Neuronal stem cell (in vitro differentiated cells): ENCODE measurements at regions not wholly inside any gene's neighbourhood (a gene's known extent, or its start where the extent isn't known, plus 50 kb on each side); places are given as distances from the start of the nearest gene placed in this dataset.

Experiments
- DNase-seq: peaks from one replicate; pipeline ENCODE4 v3.0.0-alpha.2; 2013; ENCODE audit warnings: low spot score
- H2AFZ ChIP-seq: one replicate; pipeline ENCODE4 v1.6.1; 2013; ENCODE audit warnings: mild to moderate bottlenecking, low read length, inconsistent platforms
- H2AK5ac ChIP-seq: 2 replicates; pipeline ENCODE4 v1.6.1; 2013; ENCODE audit warnings: low read depth, mild to moderate bottlenecking, inconsistent platforms, low read length, moderate library complexity, mixed read lengths
- H2BK120ac ChIP-seq: 2 replicates; pipeline ENCODE4 v1.6.1; 2013; ENCODE audit warnings: low read depth, mild to moderate bottlenecking, inconsistent platforms, low read length, moderate library complexity, mixed read lengths
- H2BK12ac ChIP-seq: one replicate; pipeline ENCODE4 v1.6.1; 2013; ENCODE audit warnings: low read length, inconsistent platforms
- H2BK15ac ChIP-seq: 2 replicates; pipeline ENCODE4 v1.6.1; 2013; ENCODE audit warnings: mild to moderate bottlenecking, low read length, inconsistent platforms, mixed read lengths
- H2BK5ac ChIP-seq: one replicate; pipeline ENCODE4 v1.6.1; 2013; ENCODE audit warnings: inconsistent platforms, mild to moderate bottlenecking, low read length, moderate library complexity
- H3K14ac ChIP-seq: one replicate; pipeline ENCODE4 v1.6.1; 2013; ENCODE audit warnings: low read length, inconsistent platforms
- H3K18ac ChIP-seq: 2 replicates; pipeline ENCODE4 v1.6.1; 2013; ENCODE audit warnings: low read length, inconsistent platforms
- H3K23ac ChIP-seq: 2 replicates; pipeline ENCODE4 v1.6.1; 2013; ENCODE audit warnings: low read depth, mild to moderate bottlenecking, mixed read lengths, low read length, inconsistent platforms; ENCODE audit not compliant: poor library complexity
- H3K27ac ChIP-seq: replicated peaks from 3 replicates; pipeline ENCODE4 v1.5.1; 2013; ENCODE audit warnings: low read length, inconsistent platforms
- H3K27me3 ChIP-seq, 3 experiments: 2 replicates each; pipeline ENCODE4 v1.6.1; 2013; ENCODE audit warnings: low read length in 3 of 3, mild to moderate bottlenecking in 2 of 3, inconsistent platforms in 1 of 3, low read depth in 1 of 3, mixed read lengths in 1 of 3, moderate library complexity in 1 of 3; ENCODE audit not compliant: control insufficient read depth in 3 of 3, insufficient read depth in 3 of 3
- H3K36me3 ChIP-seq, 2 donors: replicated peaks in 1 of 2; 2 replicates each; pipeline ENCODE4 v1.6.1; 2013; ENCODE audit warnings: low read length in 2 of 2; ENCODE audit not compliant: control insufficient read depth in 2 of 2, insufficient read depth in 2 of 2
- H3K4ac ChIP-seq: 2 replicates; pipeline ENCODE4 v1.6.1; 2013; ENCODE audit warnings: inconsistent platforms, mild to moderate bottlenecking, low read length, moderate library complexity
- H3K4me1 ChIP-seq, 2 donors: 1 replicate in 1 of 2; 2 replicates in 1 of 2; pipeline ENCODE4 v1.6.1; 2013; ENCODE audit warnings: low read length in 2 of 2, low read depth in 1 of 2; ENCODE audit not compliant: control insufficient read depth in 2 of 2, insufficient read depth in 1 of 2
- H3K4me2 ChIP-seq: one replicate; pipeline ENCODE4 v1.6.1; 2013; ENCODE audit warnings: mild to moderate bottlenecking, low read length, inconsistent platforms; ENCODE audit not compliant: insufficient read depth, poor library complexity, severe bottlenecking
- H3K4me3 ChIP-seq, 2 donors: 2 replicates each; pipeline ENCODE4 v1.5.1; 2013; ENCODE audit warnings: low read length in 2 of 2, mild to moderate bottlenecking in 2 of 2, inconsistent platforms in 1 of 2, moderate library complexity in 1 of 2
- H3K79me1 ChIP-seq: one replicate; pipeline ENCODE4 v1.6.1; 2013; ENCODE audit warnings: low read depth, mild to moderate bottlenecking, inconsistent platforms, low read length, moderate library complexity
- H3K9ac ChIP-seq: one replicate; pipeline ENCODE4 v1.6.1; 2013; ENCODE audit warnings: mild to moderate bottlenecking, low read depth, low read length, inconsistent platforms; ENCODE audit not compliant: poor library complexity
- H3K9me3 ChIP-seq, 2 donors: replicated peaks in 1 of 2; 2 replicates each; pipeline versions ENCODE3 to v1.6.1; 2013; ENCODE audit warnings: low read length in 2 of 2, mild to moderate bottlenecking in 2 of 2, inconsistent platforms in 1 of 2, low read depth in 1 of 2, mixed read lengths in 1 of 2, moderate library complexity in 1 of 2; ENCODE audit not compliant: control insufficient read depth in 2 of 2, insufficient read depth in 1 of 2
- H4K8ac ChIP-seq: one replicate; pipeline ENCODE4 v1.6.1; 2013; ENCODE audit warnings: low read depth, mild to moderate bottlenecking, inconsistent platforms, low read length, moderate library complexity
- H4K91ac ChIP-seq: one replicate; pipeline ENCODE4 v1.6.1; 2013; ENCODE audit warnings: low read length, low read depth, mild to moderate bottlenecking, inconsistent platforms; ENCODE audit not compliant: poor library complexity
- WGBS, 2 donors: extraction: QIAGEN DNeasy Blood & Tissue Kit; methylation state at CpG; one replicate each; pipeline ENCODE4 v1.1.7; 2013; ENCODE audit warnings: missing lambda C conversion rate in 2 of 2, mixed read lengths in 1 of 2; ENCODE audit not compliant: insufficient read length in 2 of 2, insufficient replicate concordance in 1 of 2; ENCODE audit errors: extremely low coverage in 2 of 2; 5-methylcytosine and 5-hydroxymethylcytosine counted together

DNA sequence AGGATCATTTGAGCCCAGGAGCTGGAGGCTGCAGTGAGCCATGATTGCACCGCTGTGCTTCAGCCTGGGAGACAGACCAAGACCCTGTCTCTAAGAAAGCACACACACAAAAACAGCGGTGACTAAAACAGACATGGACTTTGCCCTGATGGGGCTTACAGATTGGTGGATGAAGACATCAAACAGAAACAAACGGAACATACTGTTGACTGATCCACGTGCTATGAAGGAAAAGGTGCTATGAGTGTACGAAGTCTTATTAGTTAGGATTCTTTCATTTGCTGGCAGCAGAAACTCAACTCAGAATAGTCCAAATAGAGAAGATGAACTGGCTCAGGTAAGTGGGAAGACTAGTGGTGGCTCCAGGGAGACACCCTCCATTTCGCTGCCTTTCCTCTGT is 309.8 kb upstream of the N4BP1 start:
- no peak overlapping the region for H3K4me3 ChIP-seq
- no peaks in the 10 kb centered on the region for H3K79me1 ChIP-seq
- H3K36me3 ChIP-seq = no peaks in the 10 kb centered on the region
- H3K18ac ChIP-seq = no peak overlapping the region
- no peak overlapping the region for H3K27ac ChIP-seq
- no peak overlapping the region for H2AK5ac ChIP-seq
- H4K8ac ChIP-seq = no peak overlapping the region
- H3K14ac ChIP-seq = no peak overlapping the region
- H3K4ac ChIP-seq = no peak overlapping the region
- no peak for DNase-seq
- H3K23ac ChIP-seq = no peak overlapping the region
- no peak overlapping the region for H2BK15ac ChIP-seq
- H2AFZ ChIP-seq = no peak overlapping the region
- no peaks in the 10 kb centered on the region for H3K27me3 ChIP-seq
- H2BK5ac ChIP-seq = no peak overlapping the region
- H3K9me3 ChIP-seq = no peaks in the 10 kb centered on the region
- no peak overlapping the region for H2BK12ac ChIP-seq
- no peak overlapping the region for H2BK120ac ChIP-seq
- no peak overlapping the region for H4K91ac ChIP-seq
- no peaks in the 10 kb centered on the region for H3K4me1 ChIP-seq
- H3K4me2 ChIP-seq = no peak overlapping the region
- WGBS, 2 donors = no CpG with 5 or more reads among the region's 6 CpGs
- no peak overlapping the region for H3K9ac ChIP-seq

DNA sequence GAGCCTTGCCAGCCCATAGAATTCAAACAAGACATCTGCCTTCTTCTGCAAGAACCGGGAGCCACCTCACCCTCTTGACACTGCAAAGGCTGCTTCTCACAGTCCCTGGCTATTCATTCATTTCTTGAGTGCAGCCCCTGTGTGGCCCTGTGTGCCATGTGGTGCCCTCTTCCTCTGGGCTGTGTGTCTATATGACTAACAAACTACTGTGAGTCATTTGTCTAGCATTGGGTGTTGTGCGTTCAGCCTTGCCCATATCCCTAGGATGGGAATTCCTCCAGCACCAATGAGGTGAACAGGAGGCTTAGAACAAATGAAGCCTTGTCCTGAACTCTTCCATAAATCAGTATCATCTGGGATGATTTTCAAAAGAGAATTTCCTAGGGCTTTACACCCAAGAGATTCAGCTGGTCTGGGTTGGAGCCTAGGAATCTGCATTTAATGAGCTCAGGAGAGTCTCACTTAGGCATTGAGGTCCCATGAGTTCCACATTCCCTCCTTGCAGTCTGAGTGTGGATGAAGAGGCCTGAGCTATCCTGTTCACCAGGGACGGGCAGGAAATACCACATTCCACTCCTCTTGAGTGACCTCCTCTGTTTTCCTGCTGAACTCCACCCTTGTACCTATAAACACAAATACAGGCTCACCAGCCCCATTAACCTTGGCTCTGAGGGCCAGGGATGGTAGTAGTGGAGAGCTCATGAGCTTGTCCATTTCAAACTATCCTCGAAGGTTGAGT is 308.7 kb upstream of the N4BP1 start:
- DNase-seq = no peak
- Histone ChIP-seq H3K27me3 (no peaks in the 10 kb centered on the region), H3K4ac (no peak overlapping the region), H3K23ac (no peak overlapping the region), H3K18ac (no peak overlapping the region), H2BK5ac (no peak overlapping the region), H3K4me1 (no peaks in the 10 kb centered on the region), H3K4me3 (no peak overlapping the region), H3K9ac (no peak overlapping the region), H3K14ac (no peak overlapping the region), H3K4me2 (no peak overlapping the region), H2BK12ac (no peak overlapping the region), H2BK120ac (no peak overlapping the region), H3K27ac (no peak overlapping the region), H2AK5ac (no peak overlapping the region), H3K36me3 (no peaks in the 10 kb centered on the region), H3K79me1 (no peaks in the 10 kb centered on the region), H4K91ac (no peak overlapping the region), H3K9me3 (no peaks in the 10 kb centered on the region), H2BK15ac (no peak overlapping the region), H4K8ac (no peak overlapping the region), H2AFZ (no peak overlapping the region)
- no CpG with 5 or more reads among the region's 4 CpGs for WGBS, 2 donors

DNA sequence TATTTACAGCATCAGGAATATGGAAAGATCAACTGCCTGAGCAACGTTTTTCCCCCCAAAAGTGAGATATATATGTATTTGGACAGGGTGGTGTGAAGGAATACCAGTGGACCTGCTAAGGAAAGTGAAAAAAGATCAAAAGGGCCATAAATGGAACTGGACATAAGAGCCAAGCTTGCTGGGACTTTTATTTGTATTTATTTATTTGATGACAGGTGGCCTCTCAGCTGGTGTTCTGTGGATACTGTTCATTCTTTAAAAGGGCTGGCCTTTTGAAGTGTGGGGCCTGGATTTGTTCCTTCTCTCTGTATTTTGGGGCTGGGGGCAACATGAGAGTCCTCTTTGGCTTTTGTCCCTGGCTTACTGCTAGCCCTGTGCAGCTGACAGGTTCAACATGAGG is 306.6 kb upstream of the N4BP1 start:
- H3K27me3 ChIP-seq = no peaks in the 10 kb centered on the region

DNA sequence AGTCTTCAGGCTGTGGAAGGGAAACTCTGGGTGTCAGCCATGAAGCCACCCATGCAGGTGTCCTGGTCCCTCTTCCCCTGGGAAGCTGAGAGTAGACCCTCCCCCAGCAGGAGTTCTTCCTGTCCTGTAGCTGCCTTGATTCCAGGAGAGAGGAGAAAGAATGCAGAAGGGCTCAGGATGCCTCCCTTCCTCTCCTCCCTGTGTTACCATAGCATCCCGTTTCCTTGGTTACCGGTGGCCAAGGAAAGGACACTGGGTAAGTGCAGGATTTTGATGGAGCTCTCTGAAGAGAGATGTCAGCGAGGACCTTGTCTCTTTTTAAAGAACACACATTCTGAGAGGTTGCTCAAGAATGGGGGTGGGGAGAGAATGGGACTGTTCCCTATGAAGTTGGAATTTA is 304.1 kb upstream of the N4BP1 start:
- Histone ChIP-seq H3K4me2 (no peak overlapping the region), H2BK15ac (no peak overlapping the region), H3K18ac (no peak overlapping the region), H2BK120ac (no peak overlapping the region), H2AK5ac (no peak overlapping the region), H3K9ac (no peak overlapping the region), H3K9me3 (no peaks in the 10 kb centered on the region), H3K4ac (no peak overlapping the region), H3K79me1 (no peaks in the 10 kb centered on the region), H3K4me1 (no peaks in the 10 kb centered on the region), H2AFZ (no peak overlapping the region), H3K14ac (no peak overlapping the region), H3K23ac (no peak overlapping the region), H2BK12ac (no peak overlapping the region), H3K36me3 (no peaks in the 10 kb centered on the region), H4K8ac (no peak overlapping the region), H2BK5ac (no peak overlapping the region), H3K4me3 (no peak overlapping the region), H3K27me3 (no peaks in the 10 kb centered on the region), H3K27ac (no peak overlapping the region), H4K91ac (no peak overlapping the region)
- DNase-seq = no peak
- no CpG with 5 or more reads among the region's 3 CpGs for WGBS, 2 donors

More for the DNA sequence above, 306.6 kb upstream of the N4BP1 start:
- Histone ChIP-seq H3K4ac (no peak overlapping the region), H3K79me1 (no peaks in the 10 kb centered on the region), H4K91ac (no peak overlapping the region), H2BK120ac (no peak overlapping the region), H3K9me3 (no peaks in the 10 kb centered on the region), H4K8ac (no peak overlapping the region), H3K4me1 (no peaks in the 10 kb centered on the region), H2AFZ (no peak overlapping the region), H2BK15ac (no peak overlapping the region), H3K14ac (no peak overlapping the region), H2AK5ac (no peak overlapping the region), H3K4me3 (no peak overlapping the region), H2BK12ac (no peak overlapping the region), H2BK5ac (no peak overlapping the region), H3K23ac (no peak overlapping the region), H3K4me2 (no peak overlapping the region), H3K27ac (no peak overlapping the region), H3K9ac (no peak overlapping the region), H3K18ac (no peak overlapping the region), H3K36me3 (no peaks in the 10 kb centered on the region)
- DNase-seq = no peak
- WGBS, 2 donors = no CpG with 5 or more reads among the region's 1 CpG
